HG02642 (cell line): ENCODE measurements at regions not wholly inside any gene's neighbourhood (a gene's known extent, or its start where the extent isn't known, plus 50 kb on each side); places are given as distances from the start of the nearest gene placed in this dataset.

Experiments used
- ATAC-seq: cut with Tn5 transposase; IDR thresholded peaks from one replicate; pipeline ENCODE4 v1.9.1; 2021; ENCODE audit warnings: mild to moderate bottlenecking; ENCODE audit not compliant: unreplicated experiment, poor library complexity

- no peak for ATAC-seq
These were observed 380.7 kb upstream of the CPXCR1 start for GRCh38 chrX:88366314-88366713.

- no peak for ATAC-seq
These were observed 368.6 kb upstream of the CPXCR1 start for GRCh38 chrX:88378406-88378805.

- no peak for ATAC-seq
These were observed 349.5 kb upstream of the CPXCR1 start for GRCh38 chrX:88397551-88397950.

GRCh38 chrX:88416002-88416401 is 331.0 kb upstream of the CPXCR1 start:
- ATAC-seq, result no peak

- no peak for ATAC-seq
These were observed 330.1 kb upstream of the CPXCR1 start for GRCh38 chrX:88416965-88417364.

- ATAC-seq, result no peak
These were observed 323.0 kb upstream of the CPXCR1 start for GRCh38 chrX:88424071-88424470.

GRCh38 chrX:88424541-88424940 is 322.5 kb upstream of the CPXCR1 start:
- ATAC-seq, result no peak

GRCh38 chrX:88425739-88426138 is 321.3 kb upstream of the CPXCR1 start:
- no peak for ATAC-seq

- no peak for ATAC-seq
These were observed 309.5 kb upstream of the CPXCR1 start for GRCh38 chrX:88437563-88437962.

GRCh38 chrX:88438209-88438608 is 308.8 kb upstream of the CPXCR1 start:
- ATAC-seq, result no peak

- ATAC-seq, result no peak
These were observed 307.1 kb upstream of the CPXCR1 start for GRCh38 chrX:88439935-88440334.
